GM19397 (cell line): ENCODE measurements at regions not wholly inside any gene's neighbourhood (a gene's known extent, or its start where the extent isn't known, plus 50 kb on each side); places are given as distances from the start of the nearest gene placed in this dataset.
"Not testable (repeated sequence)": the region's sequence is repeated elsewhere in the genome, so short reads cannot be mapped to it uniquely, and the experiment has no call there.

Source experiments
- ATAC-seq: cut with Tn5 transposase; IDR thresholded peaks from one replicate; pipeline ENCODE4 v1.9.1; 2021; ENCODE audit warnings: mild to moderate bottlenecking, moderate library complexity; ENCODE audit not compliant: unreplicated experiment

DNA sequence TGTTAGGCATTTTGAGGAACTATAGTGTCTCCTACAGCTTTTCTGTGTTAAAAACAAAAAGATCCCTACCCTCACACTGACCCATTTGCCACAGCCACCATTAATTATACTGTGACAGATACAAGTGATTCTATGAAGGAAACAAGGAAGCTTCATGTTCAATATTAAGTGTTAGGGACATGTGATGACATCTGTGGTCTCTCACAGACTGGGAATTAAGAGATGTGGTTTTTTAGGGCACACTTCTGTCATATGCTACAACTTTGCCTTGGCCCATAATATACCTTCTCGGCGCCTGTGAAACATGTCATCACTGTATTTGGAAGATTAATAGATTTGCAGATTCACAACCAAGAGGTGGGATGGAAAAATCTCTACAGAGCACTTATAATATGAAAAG is 102.9 kb upstream of the TCF21 start:
- ATAC-seq, result no peak

DNA sequence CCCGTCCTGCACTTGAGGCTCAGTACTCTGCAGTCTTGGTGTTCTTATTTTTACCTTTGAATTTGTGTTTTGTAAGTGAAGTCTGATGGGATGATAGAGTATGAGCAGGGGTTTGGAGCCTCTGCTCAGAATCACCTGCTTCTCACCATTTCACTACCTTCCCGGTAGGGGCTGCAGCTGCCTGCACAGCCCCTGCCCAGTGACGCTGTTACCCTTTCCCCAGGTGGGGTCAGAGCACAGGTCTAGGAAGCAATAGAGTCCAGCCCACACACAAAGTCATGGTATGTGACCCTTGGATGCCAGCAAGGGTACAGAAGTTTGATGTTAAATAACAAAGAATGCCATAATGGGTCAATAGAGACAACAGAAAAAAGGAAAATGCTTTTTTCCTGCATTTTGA is 101.8 kb upstream of the TCF21 start:
- no peak for ATAC-seq

- ATAC-seq, result no peak
These were observed 100.9 kb upstream of the TCF21 start for GRCh38 chr6:133787859-133788505.

DNA sequence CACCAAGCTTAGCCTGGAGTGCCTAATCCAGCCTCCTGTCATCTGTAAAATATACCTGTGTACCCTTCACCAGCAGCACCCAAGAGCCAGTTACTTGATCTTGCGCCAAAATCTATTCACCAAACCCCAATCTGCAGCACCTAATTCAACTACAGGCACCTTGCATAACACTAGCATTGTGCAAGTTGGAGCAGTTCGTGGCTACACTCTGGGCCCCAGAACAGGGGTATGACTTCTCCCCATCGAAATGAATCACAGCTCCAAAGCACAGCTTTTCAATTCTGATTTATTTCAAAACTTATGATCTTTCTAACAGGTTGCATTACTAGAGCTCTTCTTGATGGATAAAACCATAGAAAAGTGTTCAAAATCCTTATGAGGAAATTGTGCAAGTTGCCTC is 100.4 kb upstream of the TCF21 start:
- ATAC-seq, result no peak

DNA sequence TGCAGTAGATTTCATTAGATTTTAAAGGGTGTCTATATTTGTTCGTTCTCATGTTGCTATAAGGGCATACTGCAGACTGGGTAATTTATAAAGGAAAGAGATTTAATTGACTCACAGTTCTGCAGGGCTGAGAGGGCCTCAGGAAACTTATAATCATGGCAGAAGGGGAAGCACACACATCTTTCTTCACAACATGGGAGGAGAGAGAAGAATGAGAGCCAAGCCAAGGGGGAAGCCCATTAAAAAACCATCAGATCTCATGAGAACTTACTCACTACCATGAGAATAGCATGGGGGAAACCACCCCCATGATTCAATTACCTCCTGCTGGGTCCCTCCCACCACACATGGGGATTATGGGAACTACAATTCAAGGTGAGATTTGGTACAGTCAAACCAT is 99.5 kb upstream of the TCF21 start:
- not testable (repeated sequence) for ATAC-seq

DNA sequence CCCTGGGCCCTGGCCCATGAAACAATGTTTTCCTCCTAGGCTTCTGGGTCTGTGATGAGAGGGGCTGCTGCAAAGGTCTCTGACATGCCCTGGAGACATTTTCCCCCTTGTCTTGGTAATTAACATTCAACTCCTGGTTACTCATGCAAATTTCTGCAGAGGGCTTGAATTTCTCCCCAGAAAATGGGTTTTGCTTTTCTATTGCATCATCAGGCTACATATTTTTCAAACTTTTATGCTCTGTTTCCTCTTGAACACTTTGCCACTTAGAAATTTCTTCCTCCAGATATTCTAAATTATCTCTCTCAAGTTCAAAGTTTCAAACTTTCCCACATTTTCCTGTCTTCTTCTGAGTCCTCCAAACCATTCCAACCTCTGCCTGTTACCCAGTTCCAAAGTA is 98.2 kb upstream of the TCF21 start:
- not testable (repeated sequence) for ATAC-seq

- ATAC-seq, result not testable (repeated sequence)
These were observed 93.9 kb upstream of the TCF21 start for GRCh38 chr6:133795051-133795450.

- no peak for ATAC-seq
These were observed 92.7 kb upstream of the TCF21 start for GRCh38 chr6:133796235-133796634.

DNA sequence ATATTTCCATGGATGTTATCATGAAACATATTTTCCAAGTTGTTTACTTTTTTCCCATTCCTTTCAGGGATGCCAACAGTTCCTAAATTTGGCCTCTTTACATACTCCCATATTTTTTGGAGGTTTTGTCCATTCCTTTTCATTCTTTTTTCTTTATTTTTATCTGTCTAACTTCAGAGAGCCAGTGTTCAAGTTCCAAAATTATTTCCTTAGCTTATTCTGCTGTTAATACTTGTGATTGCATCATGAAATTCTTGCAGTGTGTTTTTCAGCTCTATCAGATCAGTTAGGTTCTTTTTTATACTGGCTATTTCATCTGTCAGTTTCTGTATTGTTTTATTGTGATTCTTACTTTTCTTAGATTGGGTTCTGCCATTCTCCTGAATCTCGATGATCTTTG is 89.9 kb upstream of the TCF21 start:
- no peak for ATAC-seq

- ATAC-seq, result no peak
These were observed 86.1 kb upstream of the TCF21 start for GRCh38 chr6:133802861-133803260.

DNA sequence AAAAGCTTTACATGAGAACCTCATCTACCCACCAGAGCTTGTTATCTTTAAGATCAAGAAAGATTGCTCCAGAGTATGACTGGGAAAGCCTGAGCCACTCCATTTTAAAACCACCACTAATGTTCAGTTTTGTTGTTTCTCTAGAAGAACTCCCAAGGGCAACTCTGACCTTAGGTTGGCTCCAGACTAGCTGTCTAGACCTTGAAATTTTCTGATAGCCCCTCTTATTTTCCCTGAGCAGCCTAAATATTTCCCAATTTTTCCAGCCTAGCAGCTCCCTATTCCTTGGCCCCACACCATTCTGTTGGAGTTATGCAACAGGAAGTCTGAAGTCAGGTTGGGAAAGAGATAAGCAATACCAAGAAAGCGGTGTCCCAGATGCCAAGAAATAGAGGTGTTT is 84.6 kb upstream of the TCF21 start:
- ATAC-seq, result no peak

GRCh38 chr6:133805876-133806275 is 83.0 kb upstream of the TCF21 start:
- no peak for ATAC-seq

DNA sequence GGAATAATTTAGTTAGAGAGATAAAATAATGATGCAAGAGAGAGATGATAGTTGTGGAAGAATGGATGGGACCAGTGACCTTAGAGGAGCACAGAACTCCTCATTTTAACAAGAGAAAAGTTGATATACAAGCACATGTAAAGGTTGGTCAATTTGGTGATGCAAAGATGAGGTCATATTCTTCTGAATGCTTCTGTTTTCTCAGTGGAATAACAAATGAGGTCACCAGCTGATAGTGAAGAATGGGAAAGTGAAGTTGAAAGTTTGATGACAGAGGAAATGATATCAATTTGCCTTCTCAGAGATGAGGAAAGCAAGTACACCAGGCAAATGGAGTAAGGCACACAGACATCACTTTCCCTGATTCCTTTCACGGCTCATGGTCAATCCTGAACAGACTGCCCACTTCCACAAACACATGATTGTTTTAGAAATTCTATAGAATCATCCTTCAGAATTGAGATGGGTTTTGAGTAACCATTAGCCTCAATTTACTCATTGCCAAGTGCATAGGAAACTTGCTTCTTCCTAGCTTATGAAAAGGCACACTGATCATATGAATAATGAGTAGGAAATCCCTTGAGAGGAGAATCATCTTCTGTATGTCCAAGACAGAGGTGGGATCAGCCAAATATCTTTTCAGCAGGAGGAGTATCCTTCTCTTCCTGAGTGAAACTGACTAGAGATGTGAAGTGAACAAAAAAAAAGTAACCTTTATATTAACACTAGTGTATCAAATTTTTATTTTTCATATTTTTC is 82.4 kb upstream of the TCF21 start:
- no peak for ATAC-seq

DNA sequence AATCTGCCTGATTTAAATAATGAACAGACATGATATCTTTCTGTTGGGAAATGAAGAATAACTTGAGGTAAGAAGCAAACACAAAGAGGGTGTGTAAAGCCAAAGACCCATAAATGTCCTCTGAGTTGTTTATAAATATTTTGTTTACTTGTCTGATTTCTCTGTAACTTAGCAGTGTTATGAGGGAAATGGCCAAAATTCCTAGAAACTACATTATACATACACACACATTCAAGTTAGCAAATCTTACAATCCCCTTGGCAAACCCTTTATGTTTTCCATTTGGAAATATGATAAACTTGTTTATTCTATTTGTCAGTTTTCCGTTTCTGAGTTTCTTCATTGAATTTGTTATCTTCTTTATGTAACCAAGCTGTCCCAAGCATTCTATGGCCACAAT is 81.4 kb upstream of the TCF21 start:
- no peak for ATAC-seq

GRCh38 chr6:133809406-133809805 is 79.5 kb upstream of the TCF21 start:
- no peak for ATAC-seq

- ATAC-seq, result no peak
These were observed 77.4 kb upstream of the TCF21 start for GRCh38 chr6:133811557-133811956.

DNA sequence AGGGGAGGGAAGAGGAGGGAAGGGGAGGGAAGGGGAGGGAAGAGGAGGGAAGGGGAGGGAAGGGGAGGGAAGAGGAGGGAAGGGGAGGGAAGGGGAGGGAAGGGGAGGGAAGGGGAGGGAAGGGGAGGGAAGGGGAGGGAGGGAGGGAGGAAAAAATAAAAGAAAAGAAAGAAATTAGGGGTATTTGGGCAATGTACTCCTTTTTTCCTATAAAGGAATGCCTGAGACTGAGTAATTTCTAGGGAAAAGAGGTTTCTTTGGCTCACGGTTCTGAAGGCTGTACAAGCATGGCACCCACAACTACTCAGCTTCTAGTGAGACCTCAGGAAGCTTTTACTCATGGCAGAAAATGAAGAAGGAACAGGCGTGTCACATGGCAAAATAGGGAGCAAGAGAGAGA is 76.5 kb upstream of the TCF21 start:
- not testable (repeated sequence) for ATAC-seq

DNA sequence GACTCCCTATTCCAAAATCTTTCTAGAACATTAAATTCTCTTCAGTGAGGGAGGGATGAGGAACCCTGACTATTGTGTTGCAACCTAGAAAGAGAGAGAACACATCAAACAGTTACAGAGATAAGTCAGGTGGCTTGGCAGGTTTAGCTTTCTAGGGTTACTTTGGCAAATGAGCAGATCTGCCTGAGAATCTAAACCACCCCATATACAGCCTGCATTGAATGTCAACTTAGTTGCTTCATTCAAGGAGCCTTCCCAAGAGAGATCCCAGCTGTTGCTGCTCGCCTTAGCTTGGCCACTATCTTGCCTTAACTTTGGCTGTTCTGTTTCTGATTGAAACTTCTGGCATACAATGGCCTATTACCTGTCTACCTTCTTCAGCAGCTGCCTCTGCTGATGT is 74.7 kb upstream of the TCF21 start:
- no peak for ATAC-seq

DNA sequence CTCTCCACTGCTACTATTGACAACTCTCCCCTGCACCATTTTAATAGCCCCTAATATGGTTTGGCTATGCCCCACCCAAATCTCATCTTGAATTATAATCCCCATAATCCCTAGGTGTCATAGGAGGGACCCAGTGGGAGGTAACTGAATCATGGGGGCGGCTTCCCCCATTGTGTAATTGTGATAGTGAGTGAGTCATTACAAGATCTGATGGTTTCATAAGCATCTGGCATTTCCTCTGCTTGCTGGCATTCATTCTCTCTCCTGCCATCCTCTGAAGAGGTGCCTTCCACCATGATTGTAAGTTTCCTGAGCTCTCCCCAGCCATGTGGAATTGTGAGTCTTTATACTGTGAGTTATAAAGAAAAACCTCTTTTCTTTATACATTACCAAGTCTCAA is 74.1 kb upstream of the TCF21 start:
- ATAC-seq, result no peak

GRCh38 chr6:133815313-133815712 is 73.6 kb upstream of the TCF21 start:
- ATAC-seq, result no peak

DNA sequence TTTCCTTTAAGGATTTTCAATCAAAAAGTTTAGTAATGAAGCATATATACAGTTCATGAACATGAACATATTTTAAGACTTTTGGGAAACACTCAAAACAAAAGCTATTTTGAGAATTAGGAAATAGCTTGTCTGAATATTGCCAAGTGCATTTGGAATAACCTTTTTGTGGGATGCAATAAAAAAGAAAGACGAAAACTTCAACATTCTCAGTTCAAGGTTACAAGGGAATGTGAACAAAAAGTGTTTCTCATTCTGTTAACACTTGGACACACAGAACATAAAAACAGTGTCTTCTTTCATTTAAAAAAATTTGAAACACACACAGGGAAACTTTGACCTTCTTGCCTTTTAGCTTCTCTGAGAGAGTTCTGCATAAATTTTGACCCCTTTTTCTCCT is 72.7 kb upstream of the TCF21 start:
- no peak for ATAC-seq

- no peak for ATAC-seq
These were observed 71.4 kb upstream of the TCF21 start for GRCh38 chr6:133817460-133818047.
